Stomach smooth muscle (tissue), 2 donors: ENCODE measurements at regions not wholly inside any gene's neighbourhood (a gene's known extent, or its start where the extent isn't known, plus 50 kb on each side); places are given as distances from the start of the nearest gene placed in this dataset.

ENCODE experiments used
- H3K27ac ChIP-seq: one replicate; pipeline ENCODE4 v1.7.0; 2013; ENCODE audit warnings: mild to moderate bottlenecking, low read length, inconsistent platforms
- H3K27me3 ChIP-seq, 2 donors: one replicate each; pipeline ENCODE4 v1.7.0; 2013; ENCODE audit warnings: low read length in 2 of 2; ENCODE audit not compliant: insufficient read depth in 2 of 2, control insufficient read depth in 1 of 2
- H3K36me3 ChIP-seq, 2 donors: one replicate each; pipeline ENCODE4 v1.7.0; 2013; ENCODE audit warnings: low read length in 2 of 2; ENCODE audit not compliant: control insufficient read depth in 2 of 2, insufficient read depth in 2 of 2
- H3K4me1 ChIP-seq: one replicate; pipeline ENCODE4 v1.7.0; 2013; ENCODE audit warnings: low read length; ENCODE audit not compliant: control insufficient read depth, insufficient read depth
- H3K4me3 ChIP-seq, 2 donors: one replicate each; pipeline ENCODE4 v1.7.0; 2013; ENCODE audit warnings: low read length in 2 of 2
- H3K9ac ChIP-seq, 2 donors: one replicate each; pipeline ENCODE4 v1.7.0; 2013; ENCODE audit warnings: low read length in 2 of 2, mild to moderate bottlenecking in 1 of 2
- H3K9me3 ChIP-seq, 2 donors: one replicate each; pipeline ENCODE4 v1.7.0; 2013; ENCODE audit warnings: low read length in 2 of 2; ENCODE audit not compliant: control insufficient read depth in 2 of 2
- donor health status: healthy.
- donor health status: Pancreatic carcinoma.

- H3K9me3 ChIP-seq, result no peaks in the 10 kb centered on the region
- H3K27ac ChIP-seq, result no peak overlapping the region
- no peaks in the 10 kb centered on the region for H3K36me3 ChIP-seq
- no peak overlapping the region for H3K9ac ChIP-seq
- no peaks in the 10 kb centered on the region for H3K27me3 ChIP-seq
- peaks cover 5% of the 10 kb centered on the region for H3K4me1 ChIP-seq
- H3K4me3 ChIP-seq, result no peak overlapping the region
These were observed 378.4 kb upstream of the IGFBP7 start for GRCh38 chr4:57488366-57489162.

- Histone ChIP-seq H3K9me3 (no peaks in the 10 kb centered on the region), H3K27me3 (no peaks in the 10 kb centered on the region), H3K36me3 (no peaks in the 10 kb centered on the region), H3K4me3 (no peak overlapping the region), H3K9ac (no peak overlapping the region), H3K27ac (no peak overlapping the region), H3K4me1 (no peaks in the 10 kb centered on the region)
These were observed 365.2 kb upstream of the IGFBP7 start for GRCh38 chr4:57475424-57475823.

GRCh38 chr4:57465321-57466056, 355.3 kb upstream of the IGFBP7 start:
- no peaks in the 10 kb centered on the region for H3K4me1 ChIP-seq
- no peaks in the 10 kb centered on the region for H3K27me3 ChIP-seq
- no peaks in the 10 kb centered on the region for H3K36me3 ChIP-seq
- H3K9me3 ChIP-seq, result no peaks in the 10 kb centered on the region
- no peak overlapping the region for H3K9ac ChIP-seq
- no peak overlapping the region for H3K27ac ChIP-seq
- no peak overlapping the region for H3K4me3 ChIP-seq

GRCh38 chr4:57462843-57463242, 352.7 kb upstream of the IGFBP7 start:
- Histone ChIP-seq H3K27me3 (no peaks in the 10 kb centered on the region), H3K27ac (no peak overlapping the region), H3K9ac (no peak overlapping the region), H3K4me3 (no peak overlapping the region), H3K4me1 (no peaks in the 10 kb centered on the region), H3K9me3 (peaks cover 0 to 2% of the 10 kb centered on the region in 2 donors), H3K36me3 (no peaks in the 10 kb centered on the region)

GRCh38 chr4:57460967-57461366, 350.8 kb upstream of the IGFBP7 start:
- Histone ChIP-seq H3K4me3 (no peak overlapping the region), H3K36me3 (no peaks in the 10 kb centered on the region), H3K4me1 (no peaks in the 10 kb centered on the region), H3K9ac (no peak overlapping the region), H3K27me3 (no peaks in the 10 kb centered on the region), H3K27ac (no peak overlapping the region), H3K9me3 (peaks cover 0 to 2% of the 10 kb centered on the region in 2 donors)

- Histone ChIP-seq H3K4me1 (peaks cover 1% of the 10 kb centered on the region), H3K9me3 (peaks cover 0 to 5% of the 10 kb centered on the region in 2 donors), H3K27me3 (no peaks in the 10 kb centered on the region), H3K4me3 (no peak overlapping the region), H3K36me3 (no peaks in the 10 kb centered on the region), H3K27ac (no peak overlapping the region), H3K9ac (no peak overlapping the region)
These were observed 338.7 kb upstream of the IGFBP7 start for GRCh38 chr4:57448901-57449300.

- peaks cover 0 to under 1% of the 10 kb centered on the region in 2 donors for H3K9me3 ChIP-seq
- no peaks in the 10 kb centered on the region for H3K27me3 ChIP-seq
- H3K9ac ChIP-seq, result no peak overlapping the region
- no peaks in the 10 kb centered on the region for H3K36me3 ChIP-seq
- peaks cover 6% of the 10 kb centered on the region for H3K4me1 ChIP-seq
- H3K4me3 ChIP-seq, result no peak overlapping the region
- no peak overlapping the region for H3K27ac ChIP-seq
These were observed 338.3 kb upstream of the IGFBP7 start for GRCh38 chr4:57448452-57448851.

GRCh38 chr4:57446266-57446665, 336.1 kb upstream of the IGFBP7 start:
- peaks cover 16% of the 10 kb centered on the region for H3K4me1 ChIP-seq
- H3K36me3 ChIP-seq, result no peaks in the 10 kb centered on the region
- H3K27me3 ChIP-seq, result no peaks in the 10 kb centered on the region
- H3K27ac ChIP-seq, result no peak overlapping the region
- H3K9me3 ChIP-seq, result no peaks in the 10 kb centered on the region
- no peak overlapping the region for H3K4me3 ChIP-seq
- H3K9ac ChIP-seq, result no peak overlapping the region

GRCh38 chr4:57445686-57446085, 335.5 kb upstream of the IGFBP7 start:
- no peaks in the 10 kb centered on the region for H3K27me3 ChIP-seq
- H3K4me3 ChIP-seq, result no peak overlapping the region
- H3K9me3 ChIP-seq, result no peaks in the 10 kb centered on the region
- H3K4me1 ChIP-seq, result peaks cover 16% of the 10 kb centered on the region
- H3K27ac ChIP-seq, result no peak overlapping the region
- no peak overlapping the region for H3K9ac ChIP-seq
- no peaks in the 10 kb centered on the region for H3K36me3 ChIP-seq

GRCh38 chr4:57444671-57445070, 334.5 kb upstream of the IGFBP7 start:
- Histone ChIP-seq H3K27me3 (no peaks in the 10 kb centered on the region), H3K9me3 (no peaks in the 10 kb centered on the region), H3K36me3 (no peaks in the 10 kb centered on the region), H3K9ac (no peak overlapping the region), H3K4me1 (peaks cover 16% of the 10 kb centered on the region), H3K4me3 (no peak overlapping the region), H3K27ac (no peak overlapping the region)

GRCh38 chr4:57443787-57444186, 333.6 kb upstream of the IGFBP7 start:
- H3K27ac ChIP-seq, result no peak overlapping the region
- H3K9ac ChIP-seq, result no peak overlapping the region
- H3K4me1 ChIP-seq, result peaks cover 16% of the 10 kb centered on the region
- H3K9me3 ChIP-seq, result no peaks in the 10 kb centered on the region
- no peaks in the 10 kb centered on the region for H3K27me3 ChIP-seq
- H3K36me3 ChIP-seq, result no peaks in the 10 kb centered on the region
- H3K4me3 ChIP-seq, result no peak overlapping the region
